CD4-positive, alpha-beta T cell treated with Interferon gamma for 1 hour (primary cell): ENCODE measurements at regions not wholly inside any gene's neighbourhood (a gene's known extent, or its start where the extent isn't known, plus 50 kb on each side); places are given as distances from the start of the nearest gene placed in this dataset.

Experiments
- DNase-seq: peaks from one replicate; pipeline ENCODE4 v3.0.0-alpha.2; 2020

DNA sequence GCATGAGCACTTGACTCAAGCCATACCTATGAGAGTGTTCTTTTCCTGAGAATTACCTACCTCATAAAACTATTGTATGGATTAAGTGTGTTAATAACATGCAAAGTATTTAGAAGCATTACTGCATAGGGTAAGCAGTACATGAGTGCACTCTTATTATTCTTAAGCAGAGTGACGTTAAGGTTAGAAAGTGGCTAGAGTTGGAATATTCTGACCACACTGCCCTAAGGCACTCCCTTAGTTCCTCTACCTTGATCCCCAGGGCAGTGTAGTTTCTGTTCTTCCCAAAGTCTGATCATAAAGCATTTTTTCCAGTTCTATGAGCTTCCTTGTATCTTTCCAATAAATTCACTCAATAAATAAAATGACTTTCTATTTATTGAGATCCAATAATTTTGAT is 189.2 kb downstream of the PCSK1 start:
- no peak for DNase-seq

DNA sequence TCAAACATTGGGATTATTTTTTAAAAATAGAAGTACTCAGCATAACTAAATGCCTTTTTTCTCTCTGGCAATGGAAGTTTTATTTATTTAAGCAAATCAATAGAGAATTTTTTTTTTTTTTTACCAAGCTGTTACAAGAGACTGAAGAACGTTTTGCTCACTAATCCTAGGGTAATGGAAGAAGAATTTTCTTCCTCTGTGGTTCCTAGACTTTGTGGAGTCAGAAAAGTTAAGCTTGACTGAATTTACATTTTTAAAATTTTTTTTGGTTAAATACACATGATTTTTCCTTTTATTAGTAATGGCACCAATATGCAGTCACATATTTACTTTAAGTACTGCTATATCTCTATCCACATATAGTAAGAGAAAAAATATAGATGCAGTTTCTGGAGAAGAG is 189.8 kb downstream of the PCSK1 start:
- DNase-seq = no peak

DNA sequence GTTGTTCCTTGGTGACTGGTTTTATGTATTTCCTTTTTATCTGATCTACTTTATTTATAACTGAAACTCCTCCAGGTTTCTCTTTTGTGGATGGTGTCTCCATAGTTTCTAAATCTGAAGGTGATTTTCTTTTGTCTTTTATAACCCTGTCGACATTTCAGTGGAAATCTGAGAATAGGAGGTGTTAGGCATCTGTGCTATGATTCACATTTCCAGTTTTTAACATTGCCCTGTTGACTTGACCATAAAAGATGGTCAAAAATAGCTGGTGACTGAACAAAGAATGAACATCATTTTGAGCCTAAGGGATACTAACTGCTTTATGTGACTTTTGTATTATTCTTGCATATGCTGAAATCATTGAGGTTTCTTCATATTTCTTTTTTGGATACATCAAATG is 190.5 kb downstream of the PCSK1 start:
- DNase-seq = no peak

- no peak for DNase-seq
These were observed 196.2 kb downstream of the PCSK1 start for GRCh38 chr5:96236831-96237230.

DNA sequence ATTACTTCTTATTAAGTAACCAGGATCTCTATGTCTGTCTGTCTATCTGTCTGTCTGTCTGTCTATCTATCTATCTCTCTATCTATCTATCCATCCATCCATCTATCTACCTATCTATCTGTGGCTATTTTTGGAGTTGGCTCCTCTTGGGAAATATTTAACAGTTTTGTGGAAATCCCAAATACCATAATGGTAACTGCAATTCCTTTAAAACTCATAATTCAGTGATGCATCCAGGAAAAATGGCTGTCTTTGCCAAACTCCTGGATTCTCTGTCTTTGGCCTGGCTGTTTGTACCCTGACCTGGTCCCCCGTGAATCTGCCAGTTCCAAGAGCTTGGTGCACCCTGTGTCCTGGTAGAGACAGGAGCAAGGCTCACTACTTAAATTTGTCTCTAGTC is 197.0 kb downstream of the PCSK1 start:
- no peak for DNase-seq

DNA sequence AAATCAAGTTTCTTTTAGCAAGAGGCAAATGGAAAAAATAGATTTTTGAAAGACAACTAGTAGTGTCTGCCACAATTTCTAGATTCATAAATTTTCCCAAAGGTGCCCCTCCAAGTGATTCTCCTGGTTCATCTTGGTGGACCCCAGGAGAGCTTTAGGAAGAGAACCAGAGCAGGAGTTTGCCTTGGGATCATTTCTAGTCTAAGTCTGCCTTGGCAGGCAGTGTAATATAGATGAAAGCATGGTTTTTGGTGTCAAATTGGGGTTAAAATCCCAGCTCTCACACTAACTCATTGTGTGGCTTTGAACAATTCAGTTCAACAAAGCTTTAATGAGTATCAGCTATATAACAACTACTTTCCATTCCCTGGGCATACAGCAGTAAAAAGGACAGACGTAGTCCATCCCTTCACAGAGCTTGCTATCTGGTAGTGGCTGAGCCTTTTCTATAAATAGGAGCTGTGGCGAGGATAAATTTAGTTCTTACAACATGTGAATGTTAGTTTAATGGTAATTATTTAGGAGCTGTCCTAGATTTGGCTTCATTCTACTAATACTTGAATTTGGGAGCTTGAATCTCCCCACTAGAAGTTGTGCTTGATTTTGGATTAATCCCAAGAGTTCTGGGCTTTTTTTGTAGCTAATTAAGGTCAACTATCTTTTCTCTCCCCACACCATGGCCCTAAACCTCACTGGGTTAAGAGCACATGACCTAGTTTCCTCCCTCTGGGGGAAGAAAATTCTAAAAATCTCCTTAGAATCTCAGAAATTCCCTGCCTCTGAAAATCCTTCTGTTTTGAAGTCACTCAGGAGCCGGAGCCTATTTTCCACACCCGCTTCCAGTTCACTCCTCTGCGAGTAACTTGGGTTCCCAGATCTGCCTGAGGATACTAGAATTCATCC is 197.8 kb downstream of the PCSK1 start:
- DNase-seq = no peak

GRCh38 chr5:96232602-96233001 is 200.4 kb downstream of the PCSK1 start:
- DNase-seq = no peak

GRCh38 chr5:96229188-96229587 is 203.9 kb downstream of the PCSK1 start:
- no peak for DNase-seq

- no peak for DNase-seq
These were observed 204.6 kb downstream of the PCSK1 start for GRCh38 chr5:96228408-96228807.

GRCh38 chr5:96227957-96228356 is 205.1 kb downstream of the PCSK1 start:
- no peak for DNase-seq

- DNase-seq = no peak
These were observed 206.0 kb downstream of the PCSK1 start for GRCh38 chr5:96226941-96227552.

GRCh38 chr5:96222129-96222528 is 210.9 kb downstream of the PCSK1 start:
- no peak for DNase-seq

DNA sequence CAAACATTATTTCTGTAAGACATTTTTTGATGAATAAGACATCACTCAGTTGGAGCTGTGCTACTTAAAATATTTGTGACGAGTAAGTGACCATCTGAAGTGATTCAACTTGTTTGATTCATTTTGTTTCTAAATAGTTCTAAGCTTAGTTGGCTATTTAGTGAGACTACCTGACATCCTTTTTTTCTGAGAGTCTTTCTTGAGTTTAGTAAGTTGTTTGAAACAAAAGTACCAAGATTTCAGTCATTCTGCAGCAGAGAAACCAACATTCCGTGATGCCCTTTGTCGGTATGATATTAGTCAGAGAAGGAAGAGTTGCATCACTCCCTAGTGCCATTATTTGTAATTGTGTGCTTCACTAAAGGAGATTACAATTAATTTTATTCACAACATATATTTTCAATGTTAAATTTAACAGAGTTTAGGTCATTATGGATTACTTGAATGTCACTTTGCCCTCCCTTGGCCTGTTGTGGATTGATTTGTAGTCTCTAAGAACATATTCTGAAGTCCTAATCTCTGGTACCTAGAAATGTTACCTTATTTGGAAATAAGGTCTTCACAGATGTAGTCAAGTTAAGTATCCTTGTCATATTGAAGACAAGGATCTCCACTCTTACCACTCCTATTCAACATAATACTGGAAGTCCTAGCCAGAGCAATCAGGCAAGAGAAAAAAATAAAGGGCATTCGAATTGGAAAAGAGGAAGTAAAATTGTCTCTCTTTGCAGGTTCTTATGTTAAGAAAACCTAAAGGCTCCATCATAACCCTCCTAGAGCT is 212.2 kb downstream of the PCSK1 start:
- DNase-seq = no peak

DNA sequence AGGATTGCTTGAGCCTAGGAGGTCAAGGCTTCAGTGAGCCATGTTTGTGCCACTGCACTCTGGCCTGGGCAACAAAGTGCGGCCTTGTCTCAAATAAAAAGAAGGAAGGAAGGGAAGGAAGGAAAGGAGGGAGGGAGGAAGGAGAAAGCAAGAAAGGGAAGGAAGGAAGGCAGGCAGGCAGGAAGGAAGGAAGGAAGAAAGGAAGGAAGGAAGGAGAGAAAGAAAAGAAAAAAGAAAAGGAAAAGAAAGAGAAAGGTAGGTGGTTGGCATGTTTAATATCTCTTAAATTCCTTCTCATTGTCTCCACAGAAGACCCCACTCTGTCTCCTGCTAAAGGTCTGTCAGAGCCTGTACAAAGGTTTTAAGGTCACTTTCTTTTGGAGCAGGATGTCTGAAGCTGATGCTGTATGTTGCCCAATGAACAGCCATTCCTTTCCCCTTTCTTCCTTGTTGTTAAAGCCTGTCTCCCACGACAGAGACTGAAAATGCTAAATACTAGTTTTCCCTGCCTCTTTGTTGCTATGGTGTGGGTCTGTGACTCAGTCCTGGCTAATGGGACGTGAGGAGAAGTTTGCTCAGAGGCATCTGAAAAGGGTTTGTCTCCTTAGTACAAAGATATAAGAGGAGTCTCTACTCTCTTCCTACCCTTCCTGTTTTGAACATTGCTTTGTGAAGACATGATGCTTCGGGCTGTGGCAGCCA is 213.3 kb downstream of the PCSK1 start:
- DNase-seq = no peak

DNA sequence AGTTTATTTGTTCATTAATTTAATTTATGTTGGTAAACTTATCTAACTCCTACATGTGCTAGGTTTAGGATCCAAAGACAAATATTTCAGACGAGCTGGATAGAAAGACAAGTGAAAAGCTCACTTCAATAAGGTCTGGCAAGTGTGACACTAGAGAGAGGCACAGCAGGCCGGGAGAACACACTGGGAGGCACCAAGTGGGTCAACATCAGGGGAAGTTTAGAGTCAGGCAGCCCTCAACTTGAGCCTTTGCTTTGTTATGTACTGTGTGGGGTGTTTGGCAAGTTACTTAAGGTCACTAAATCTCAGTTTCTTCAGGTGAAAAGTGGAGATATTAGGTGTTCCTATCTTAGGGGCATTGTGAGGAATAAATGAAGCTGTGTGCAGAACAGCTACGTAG is 214.4 kb downstream of the PCSK1 start:
- no peak for DNase-seq

- DNase-seq = no peak
These were observed 218.4 kb downstream of the PCSK1 start for GRCh38 chr5:96214442-96215197.

- DNase-seq = no peak
These were observed 223.2 kb downstream of the PCSK1 start for GRCh38 chr5:96209829-96210228.

DNA sequence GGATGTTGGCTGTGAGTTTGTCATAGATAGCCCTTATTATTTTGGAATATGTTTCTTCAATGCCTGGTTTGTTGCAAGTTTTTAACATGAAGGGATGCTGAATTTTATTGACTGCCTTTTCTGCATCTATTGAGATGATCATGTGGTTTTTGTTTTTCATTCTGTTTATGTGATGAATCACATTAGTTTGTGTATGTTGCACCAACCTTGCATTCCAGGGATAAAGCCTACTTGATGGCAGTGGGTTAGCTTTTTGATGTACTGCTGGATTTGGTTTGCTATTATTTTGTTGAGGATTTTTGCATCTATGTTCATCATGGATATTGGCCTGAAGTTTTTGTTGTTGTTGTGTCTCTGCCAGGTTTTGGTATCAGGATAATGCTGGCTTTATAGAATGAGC is 225.6 kb downstream of the PCSK1 start:
- DNase-seq = no peak

- no peak for DNase-seq
These were observed 229.3 kb downstream of the PCSK1 start for GRCh38 chr5:96203761-96204160.

DNA sequence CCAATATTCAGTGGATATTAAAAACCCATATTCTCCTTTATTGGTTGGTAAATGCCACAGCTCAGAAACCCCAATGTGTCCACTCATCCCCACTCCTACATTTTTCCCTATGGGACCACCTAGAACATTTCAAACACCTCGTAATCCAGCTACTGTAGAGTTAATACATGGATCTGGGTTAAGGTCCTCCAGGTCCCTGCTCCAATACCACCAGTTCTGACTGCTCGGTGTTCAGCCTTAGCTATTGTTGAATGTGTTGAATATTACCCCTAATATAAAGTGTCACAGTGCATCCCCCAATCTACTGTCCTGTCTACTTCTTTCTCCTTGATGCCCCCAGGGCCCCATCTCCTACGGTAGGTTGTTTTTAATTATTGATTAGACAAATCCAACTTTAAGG is 231.5 kb downstream of the PCSK1 start:
- DNase-seq = no peak

DNA sequence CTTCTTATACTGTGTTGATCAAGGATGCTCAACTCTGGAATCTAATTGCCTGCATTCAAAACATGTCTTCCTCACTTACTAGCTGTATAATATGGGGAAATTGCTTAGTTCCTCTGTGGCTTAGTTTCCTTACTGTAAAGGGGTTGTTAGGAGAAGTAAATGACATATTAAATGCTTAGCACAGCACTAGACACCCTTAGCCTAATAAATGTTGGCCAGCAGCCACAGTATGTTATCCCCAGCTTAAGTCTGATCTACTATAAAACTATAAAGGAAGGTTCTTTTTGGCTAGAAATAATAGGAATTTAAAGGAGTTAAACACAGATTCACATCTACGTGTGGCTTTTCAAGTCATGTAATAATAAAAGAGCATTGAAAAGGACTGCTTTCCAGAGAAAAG is 232.4 kb downstream of the PCSK1 start:
- DNase-seq = no peak

DNA sequence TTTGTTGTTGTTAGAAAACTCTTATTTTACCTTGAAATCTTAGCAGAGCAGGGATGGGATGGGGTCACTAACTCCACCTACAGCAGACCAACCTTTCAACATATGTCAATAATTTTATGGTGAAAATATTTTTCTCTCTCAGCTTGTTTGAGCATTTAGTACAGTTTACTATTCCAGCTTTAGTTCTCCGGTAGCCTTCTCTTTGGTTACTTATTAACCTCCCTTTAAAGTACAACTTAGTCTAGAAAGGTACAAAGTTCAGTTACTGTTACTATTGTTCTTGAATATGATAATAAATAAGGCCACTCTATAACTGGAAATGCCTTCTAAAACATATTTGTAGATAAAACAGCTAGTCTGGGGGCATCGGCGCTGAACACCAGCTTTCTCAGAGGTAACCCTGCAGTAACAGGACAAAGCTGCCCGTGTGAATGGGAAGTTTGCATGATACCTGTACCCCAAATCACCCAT is 233.3 kb downstream of the PCSK1 start:
- DNase-seq = no peak
